HL-60 (cell line): ENCODE measurements at regions not wholly inside any gene's neighbourhood (a gene's known extent, or its start where the extent isn't known, plus 50 kb on each side); places are given as distances from the start of the nearest gene placed in this dataset.

Experiments
- DNase-seq, 2 experiments: peaks; one replicate each; pipeline ENCODE4 v3.0.0-alpha.2; 2010 to 2020; ENCODE audit warnings: low read depth in 1 of 2, low spot score in 1 of 2
- H3K27ac ChIP-seq: fragments of 250-450 bp; sonication (Bioruptor Pico); replicated peaks from 2 replicates; pipeline ENCODE4 v1.5.1; 2020; ENCODE audit warnings: mild to moderate bottlenecking, moderate library complexity
- H3K27me3 ChIP-seq: fragments of 250-450 bp; sonication (Bioruptor Pico); 2 replicates; pipeline ENCODE4 v1.5.1; 2021; ENCODE audit warnings: mild to moderate bottlenecking, moderate library complexity; ENCODE audit not compliant: insufficient read depth, poor library complexity, severe bottlenecking
- H3K4me3 ChIP-seq: replicated peaks from 2 replicates; pipeline ENCODE4 v1.5.1; 2011; ENCODE audit warnings: mild to moderate bottlenecking, control low read depth, low read length; ENCODE audit not compliant: insufficient read depth
- GABPA ChIP-seq: IDR thresholded peaks from 2 replicates; pipeline ENCODE4 v1.6.1; 2012; ENCODE audit warnings: low read depth
- POLR2AphosphoS5 ChIP-seq: IDR thresholded peaks from 2 replicates; pipeline ENCODE4 v1.6.1; 2012; ENCODE audit warnings: low read depth
- SPI1 ChIP-seq: IDR thresholded peaks from 2 replicates; pipeline ENCODE4 v1.6.1; 2012; ENCODE audit warnings: low read depth, mild to moderate bottlenecking, borderline replicate concordance
- TF ChIP-seq, protein P1 (sequence below): IDR thresholded peaks from one replicate; pipeline ENCODE4 v1.5.1; 2011; ENCODE audit warnings: low read length, control low read depth, inconsistent platforms; ENCODE audit not compliant: insufficient read depth
- TF ChIP-seq, protein P2 (sequence below): IDR thresholded peaks from 2 replicates; pipeline ENCODE4 v1.6.1; 2012; ENCODE audit warnings: low read depth; ENCODE audit not compliant: insufficient replicate concordance

DNA sequence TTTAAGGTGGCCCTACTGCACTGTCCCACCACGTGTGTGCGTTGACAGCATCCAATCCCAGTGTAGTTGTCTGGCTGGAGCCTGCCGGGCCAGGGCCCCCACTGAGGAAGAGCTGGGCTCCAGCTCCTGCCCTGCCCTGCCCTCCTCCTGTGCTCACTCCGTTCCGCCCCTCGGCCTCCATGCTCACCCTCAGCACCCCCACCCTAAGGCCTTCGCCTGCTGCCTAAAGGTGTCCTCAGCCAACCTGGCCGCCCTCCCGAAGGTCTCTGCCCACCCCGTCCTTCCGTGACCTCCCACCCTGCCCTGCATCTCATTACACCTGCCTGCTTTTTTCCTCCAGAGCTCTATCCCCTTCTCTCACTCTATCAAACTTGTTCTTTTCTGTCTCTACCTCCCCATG is 118.0 kb downstream of the TPRA1 start:
- no peak for TF ChIP-seq GABPA
- TF ChIP-seq, protein P1, sequence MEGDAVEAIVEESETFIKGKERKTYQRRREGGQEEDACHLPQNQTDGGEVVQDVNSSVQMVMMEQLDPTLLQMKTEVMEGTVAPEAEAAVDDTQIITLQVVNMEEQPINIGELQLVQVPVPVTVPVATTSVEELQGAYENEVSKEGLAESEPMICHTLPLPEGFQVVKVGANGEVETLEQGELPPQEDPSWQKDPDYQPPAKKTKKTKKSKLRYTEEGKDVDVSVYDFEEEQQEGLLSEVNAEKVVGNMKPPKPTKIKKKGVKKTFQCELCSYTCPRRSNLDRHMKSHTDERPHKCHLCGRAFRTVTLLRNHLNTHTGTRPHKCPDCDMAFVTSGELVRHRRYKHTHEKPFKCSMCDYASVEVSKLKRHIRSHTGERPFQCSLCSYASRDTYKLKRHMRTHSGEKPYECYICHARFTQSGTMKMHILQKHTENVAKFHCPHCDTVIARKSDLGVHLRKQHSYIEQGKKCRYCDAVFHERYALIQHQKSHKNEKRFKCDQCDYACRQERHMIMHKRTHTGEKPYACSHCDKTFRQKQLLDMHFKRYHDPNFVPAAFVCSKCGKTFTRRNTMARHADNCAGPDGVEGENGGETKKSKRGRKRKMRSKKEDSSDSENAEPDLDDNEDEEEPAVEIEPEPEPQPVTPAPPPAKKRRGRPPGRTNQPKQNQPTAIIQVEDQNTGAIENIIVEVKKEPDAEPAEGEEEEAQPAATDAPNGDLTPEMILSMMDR = no peak
- TF ChIP-seq, protein P2, sequence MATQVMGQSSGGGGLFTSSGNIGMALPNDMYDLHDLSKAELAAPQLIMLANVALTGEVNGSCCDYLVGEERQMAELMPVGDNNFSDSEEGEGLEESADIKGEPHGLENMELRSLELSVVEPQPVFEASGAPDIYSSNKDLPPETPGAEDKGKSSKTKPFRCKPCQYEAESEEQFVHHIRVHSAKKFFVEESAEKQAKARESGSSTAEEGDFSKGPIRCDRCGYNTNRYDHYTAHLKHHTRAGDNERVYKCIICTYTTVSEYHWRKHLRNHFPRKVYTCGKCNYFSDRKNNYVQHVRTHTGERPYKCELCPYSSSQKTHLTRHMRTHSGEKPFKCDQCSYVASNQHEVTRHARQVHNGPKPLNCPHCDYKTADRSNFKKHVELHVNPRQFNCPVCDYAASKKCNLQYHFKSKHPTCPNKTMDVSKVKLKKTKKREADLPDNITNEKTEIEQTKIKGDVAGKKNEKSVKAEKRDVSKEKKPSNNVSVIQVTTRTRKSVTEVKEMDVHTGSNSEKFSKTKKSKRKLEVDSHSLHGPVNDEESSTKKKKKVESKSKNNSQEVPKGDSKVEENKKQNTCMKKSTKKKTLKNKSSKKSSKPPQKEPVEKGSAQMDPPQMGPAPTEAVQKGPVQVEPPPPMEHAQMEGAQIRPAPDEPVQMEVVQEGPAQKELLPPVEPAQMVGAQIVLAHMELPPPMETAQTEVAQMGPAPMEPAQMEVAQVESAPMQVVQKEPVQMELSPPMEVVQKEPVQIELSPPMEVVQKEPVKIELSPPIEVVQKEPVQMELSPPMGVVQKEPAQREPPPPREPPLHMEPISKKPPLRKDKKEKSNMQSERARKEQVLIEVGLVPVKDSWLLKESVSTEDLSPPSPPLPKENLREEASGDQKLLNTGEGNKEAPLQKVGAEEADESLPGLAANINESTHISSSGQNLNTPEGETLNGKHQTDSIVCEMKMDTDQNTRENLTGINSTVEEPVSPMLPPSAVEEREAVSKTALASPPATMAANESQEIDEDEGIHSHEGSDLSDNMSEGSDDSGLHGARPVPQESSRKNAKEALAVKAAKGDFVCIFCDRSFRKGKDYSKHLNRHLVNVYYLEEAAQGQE = no peak
- no peak for TF ChIP-seq SPI1
- no peak for TF ChIP-seq POLR2AphosphoS5
- no peak overlapping the region for H3K27ac ChIP-seq
- peaks cover 5% of the 10 kb centered on the region for H3K27me3 ChIP-seq
- H3K4me3 ChIP-seq = no peak overlapping the region
- no peak for DNase-seq

DNA sequence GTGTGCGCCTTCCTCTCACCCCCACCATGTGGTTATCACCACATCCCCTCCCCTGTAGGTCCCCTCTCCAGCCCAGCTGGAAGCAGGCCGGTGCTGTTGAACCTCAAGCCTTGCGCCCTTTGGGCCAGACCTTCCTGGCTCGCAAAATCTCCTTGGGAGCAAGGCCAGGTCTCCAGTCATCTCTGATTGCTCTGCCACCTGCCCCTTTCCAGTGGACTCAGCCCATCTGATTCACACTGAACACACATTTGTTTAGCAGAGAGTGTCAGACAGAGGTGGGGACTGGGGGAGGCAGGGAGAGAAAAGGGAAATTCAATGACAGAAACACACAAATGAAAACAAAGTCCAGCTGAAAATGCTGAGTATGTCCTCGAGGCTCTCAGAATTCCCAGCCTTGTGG is 119.4 kb downstream of the TPRA1 start:
- TF ChIP-seq GABPA = no peak
- TF ChIP-seq SPI1 = no peak
- TF ChIP-seq, protein P2 = no peak
- no peak for TF ChIP-seq POLR2AphosphoS5
- TF ChIP-seq, protein P1 = no peak
- Histone ChIP-seq H3K27ac (no peak overlapping the region), H3K4me3 (no peak overlapping the region), H3K27me3 (no peaks in the 10 kb centered on the region)
- no peak for DNase-seq

DNA sequence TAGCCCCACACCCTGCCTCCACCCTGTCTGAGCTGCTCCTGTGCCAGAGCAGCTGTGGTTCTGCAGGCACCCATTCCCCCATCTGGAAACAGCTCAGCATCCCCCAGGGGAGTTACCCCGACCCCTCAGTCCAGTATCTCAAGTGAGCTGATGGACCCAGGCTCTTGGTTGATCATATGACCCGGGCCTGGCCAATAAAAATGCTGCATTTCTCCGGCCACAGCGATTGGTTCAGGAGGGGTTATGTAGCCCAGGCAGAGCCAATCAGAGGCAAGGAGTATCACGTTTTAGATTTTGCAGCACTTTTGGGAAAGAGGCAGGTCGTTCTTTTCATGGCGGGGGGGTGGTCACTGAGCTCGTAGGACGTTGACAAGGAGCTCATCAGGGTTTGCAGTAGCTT is 120.8 kb downstream of the TPRA1 start:
- Histone ChIP-seq H3K4me3 (no peak overlapping the region), H3K27ac (no peak overlapping the region), H3K27me3 (no peaks in the 10 kb centered on the region)
- TF ChIP-seq SPI1 (no peak), POLR2AphosphoS5 (no peak), GABPA (no peak)
- TF ChIP-seq, protein P2 = no peak
- TF ChIP-seq, protein P1 = no peak
- DNase-seq = no peak
